ENCODE measurements at regions not wholly inside any gene's neighbourhood (a gene's known extent, or its start where the extent isn't known, plus 50 kb on each side); places are given as distances from the start of the nearest gene placed in this dataset.

GRCh38 chrX:44693255-44693654, 150.6 kb upstream of the DUSP21 start:
- no peak for TF ChIP-seq TAF1 (IDR thresholded peaks at IDR 0.05; ENCODE audit: low read depth, low read length)
- TF ChIP-seq SP1 (IDR thresholded peaks at IDR 0.05; ENCODE audit: low read depth, low read length): no peak
- TF ChIP-seq RAD21 (IDR thresholded peaks at IDR 0.05 in 1 of 2, conservative IDR thresholded peaks at IDR 0.05 in 1 of 2; ENCODE audit: low read depth in 2 of 2, low read length in 2 of 2): no peak
